ENCODE measurements at regions not wholly inside any gene's neighbourhood (a gene's known extent, or its start where the extent isn't known, plus 50 kb on each side); places are given as distances from the start of the nearest gene placed in this dataset.
"Not testable (repeated sequence)": the region's sequence is repeated elsewhere in the genome, so short reads cannot be mapped to it uniquely, and the experiment has no call there.

- no peak for DNase-seq
Measured at GRCh38 chr6:16902502-16902901, 141.2 kb upstream of the ATXN1 start.

GRCh38 chr6:16901782-16902181 lies 140.5 kb upstream of the ATXN1 start:
- DNase-seq, result no peak

GRCh38 chr6:16901306-16901705 lies 140.0 kb upstream of the ATXN1 start:
- no peak for DNase-seq

- DNase-seq, result no peak
Measured at GRCh38 chr6:16898640-16899396, 137.6 kb upstream of the ATXN1 start.

- no peak for DNase-seq
Measured at GRCh38 chr6:16897669-16898068, 136.4 kb upstream of the ATXN1 start.

- no peak for DNase-seq
Measured at GRCh38 chr6:16894301-16894700, 133.0 kb upstream of the ATXN1 start.

GRCh38 chr6:16891110-16891509 lies 129.8 kb upstream of the ATXN1 start:
- DNase-seq, result not testable (repeated sequence)

GRCh38 chr6:16885411-16886160 lies 124.3 kb upstream of the ATXN1 start:
- no peak for DNase-seq

GRCh38 chr6:16884526-16884925 lies 123.3 kb upstream of the ATXN1 start:
- no peak for DNase-seq

- DNase-seq, result no peak
Measured at GRCh38 chr6:16883414-16883813, 122.2 kb upstream of the ATXN1 start.

GRCh38 chr6:16882230-16882629 lies 121.0 kb upstream of the ATXN1 start:
- DNase-seq, result no peak

GRCh38 chr6:16876852-16877251 lies 115.6 kb upstream of the ATXN1 start:
- DNase-seq, result not testable (repeated sequence)

GRCh38 chr6:16876201-16876600 lies 114.9 kb upstream of the ATXN1 start:
- DNase-seq, result no peak

GRCh38 chr6:16873698-16874097 lies 112.4 kb upstream of the ATXN1 start:
- no peak for DNase-seq

- no peak for DNase-seq
Measured at GRCh38 chr6:16872543-16873235, 111.4 kb upstream of the ATXN1 start.

GRCh38 chr6:16871047-16871446 lies 109.8 kb upstream of the ATXN1 start:
- no peak for DNase-seq

GRCh38 chr6:16868968-16869367 lies 107.7 kb upstream of the ATXN1 start:
- DNase-seq, result no peak

GRCh38 chr6:16857969-16858592 lies 96.8 kb upstream of the ATXN1 start:
- DNase-seq, result no peak

- DNase-seq, result no peak
Measured at GRCh38 chr6:16855460-16855859, 94.2 kb upstream of the ATXN1 start.

- no peak for DNase-seq
Measured at GRCh38 chr6:16854986-16855385, 93.7 kb upstream of the ATXN1 start.

- no peak for DNase-seq
Measured at GRCh38 chr6:16852671-16853070, 91.4 kb upstream of the ATXN1 start.

- DNase-seq, result peak in 1 of 2 donors; percentile 71
Measured at GRCh38 chr6:16851758-16852157, 90.5 kb upstream of the ATXN1 start.

GRCh38 chr6:16851044-16851540 lies 89.8 kb upstream of the ATXN1 start:
- no peak for DNase-seq
